H1 (cell line): ENCODE measurements at regions not wholly inside any gene's neighbourhood (a gene's known extent, or its start where the extent isn't known, plus 50 kb on each side); places are given as distances from the start of the nearest gene placed in this dataset.

ENCODE experiments used
- CTCF ChIA-PET: fragments of 300-600 bp; sonication (Branson Sonifier 250); formaldehyde crosslinking; loops from one replicate; lab custom pipeline; 2021; ENCODE audit not compliant: partially characterized antibody; lab: Charles Lee
- POLR2A ChIA-PET: fragments of 300-600 bp; sonication (Branson Sonifier 250); formaldehyde crosslinking; loops from one replicate; lab custom pipeline; 2021; ENCODE audit warnings: inconsistent platforms; ENCODE audit not compliant: partially characterized antibody; lab: Charles Lee
- DNase-seq, 2 experiments: peaks; one replicate each; pipeline versions ENCODE4 v3.0.0 to v3.0.0-alpha.2; 2010 to 2022; ENCODE audit warnings: low spot score in 2 of 2, low read depth in 1 of 2, mixed read lengths in 1 of 2
- FAIRE-seq: peaks from 2 replicates; lab custom pipeline; 2011; peaks lifted over from hg19 to GRCh38; lab: Jason Lieb, UNC
- H2AFZ ChIP-seq: 2 replicates; pipeline ENCODE4 v1.8.1; 2012; ENCODE audit warnings: low read length, inconsistent platforms
- H2AK5ac ChIP-seq: 2 replicates; pipeline ENCODE4 v1.6.1; 2013; ENCODE audit warnings: low read depth, low read length
- H2BK120ac ChIP-seq: replicated peaks from 2 replicates; pipeline ENCODE3; 2013; ENCODE audit warnings: low read depth, low read length, inconsistent platforms
- H2BK12ac ChIP-seq: 2 replicates; pipeline ENCODE4 v1.6.1; 2013; ENCODE audit warnings: low read depth, low read length
- H2BK15ac ChIP-seq: 2 replicates; pipeline ENCODE4 v1.6.1; 2013; ENCODE audit warnings: low read length
- H2BK20ac ChIP-seq: 2 replicates; pipeline ENCODE4 v1.6.1; 2013; ENCODE audit warnings: low read length
- H2BK5ac ChIP-seq: 2 replicates; pipeline ENCODE4 v1.6.1; 2013; ENCODE audit warnings: low read depth, low read length
- H3K14ac ChIP-seq: 2 replicates; pipeline ENCODE4 v1.6.1; 2013; ENCODE audit warnings: inconsistent platforms; ENCODE audit not compliant: insufficient read length
- H3K18ac ChIP-seq: 2 replicates; pipeline ENCODE4 v1.6.1; 2013; ENCODE audit warnings: low read length; ENCODE audit errors: extremely low read depth
- H3K23ac ChIP-seq: 2 replicates; pipeline ENCODE4 v1.6.1; 2013; ENCODE audit warnings: inconsistent platforms; ENCODE audit not compliant: insufficient read length
- H3K23me2 ChIP-seq: 2 replicates; pipeline ENCODE4 v1.6.1; 2013; ENCODE audit warnings: low read depth, low read length
- H3K27ac ChIP-seq: 2 replicates; pipeline ENCODE4 v1.6.1; 2011; ENCODE audit warnings: low read depth, low read length, inconsistent platforms
- H3K27me3 ChIP-seq, 4 experiments: replicated peaks in 1 of 4; 1 replicate in 1 of 4; 2 replicates in 3 of 4; pipeline versions ENCODE4 v1.6.1 to v1.8.1; 2011 to 2013; ENCODE audit warnings: low read length in 3 of 4, mild to moderate bottlenecking in 3 of 4, inconsistent platforms in 2 of 4, mixed read lengths in 2 of 4, moderate library complexity in 1 of 4; ENCODE audit not compliant: control insufficient read depth in 3 of 4, insufficient read depth in 3 of 4; ENCODE audit errors: extremely low read depth in 1 of 4
- H3K36me3 ChIP-seq, 4 experiments: 2 replicates each; pipeline versions ENCODE4 v1.6.1 to v1.8.1; 2011 to 2013; ENCODE audit warnings: mild to moderate bottlenecking in 4 of 4, low read length in 3 of 4, moderate library complexity in 2 of 4, control low read depth in 1 of 4, inconsistent platforms in 1 of 4; ENCODE audit not compliant: insufficient read depth in 4 of 4, control insufficient read depth in 2 of 4
- H3K4ac ChIP-seq: replicated peaks from 2 replicates; pipeline ENCODE3; 2013; ENCODE audit warnings: low read length, low read depth, mixed read lengths, inconsistent platforms; ENCODE audit not compliant: insufficient read length
- H3K4me1 ChIP-seq, 4 experiments: replicated peaks in 1 of 4; 1 replicate in 1 of 4; 2 replicates in 3 of 4; pipeline versions ENCODE4 v1.6.1 to v1.8.1; 2011 to 2013; ENCODE audit warnings: low read length in 3 of 4, inconsistent platforms in 2 of 4, mixed read lengths in 1 of 4; ENCODE audit not compliant: insufficient read depth in 4 of 4, control insufficient read depth in 3 of 4
- H3K4me2 ChIP-seq, 2 experiments: 2 replicates each; pipeline versions ENCODE4 v1.6.1 to v1.8.1; 2011 to 2013; ENCODE audit warnings: low read depth in 2 of 2, low read length in 2 of 2, control low read depth in 1 of 2, inconsistent platforms in 1 of 2, mild to moderate bottlenecking in 1 of 2; ENCODE audit not compliant: insufficient read depth in 1 of 2
- H3K4me3 ChIP-seq, 4 experiments: fragments of 200-600, 300-600 bp in 1 of 4; sonication (generic), shearing (Covaris generic), sonication (Bioruptor Twin) in 1 of 4; 2 replicates each; pipeline versions ENCODE4 v1.5.1 to v1.8.1; 2011 to 2016; ENCODE audit warnings: low read length in 4 of 4, low read depth in 3 of 4, control low read depth in 2 of 4, inconsistent platforms in 2 of 4, mild to moderate bottlenecking in 2 of 4, mixed read lengths in 1 of 4, moderate library complexity in 1 of 4; ENCODE audit not compliant: insufficient read depth in 2 of 4; ENCODE audit errors: extremely low read depth in 1 of 4
- H3K56ac ChIP-seq: replicated peaks from 2 replicates; pipeline ENCODE3; 2013; ENCODE audit warnings: low read depth, mild to moderate bottlenecking, mixed read lengths, low read length, inconsistent platforms; ENCODE audit not compliant: insufficient read length
- H3K79me1 ChIP-seq: 2 replicates; pipeline ENCODE4 v1.6.1; 2013; ENCODE audit warnings: low read depth, low read length, control low read depth
- H3K79me2 ChIP-seq, 2 experiments: 2 replicates each; pipeline versions ENCODE4 v1.6.1 to v1.8.1; 2012 to 2013; ENCODE audit warnings: low read length in 2 of 2, mild to moderate bottlenecking in 2 of 2, inconsistent platforms in 1 of 2; ENCODE audit not compliant: insufficient read depth in 2 of 2, control insufficient read depth in 1 of 2
- H3K9ac ChIP-seq, 4 experiments: replicated peaks in 1 of 4; 1 replicate in 1 of 4; 2 replicates in 3 of 4; pipeline versions ENCODE4 v1.6.1 to v1.8.1; 2011 to 2013; ENCODE audit warnings: low read depth in 3 of 4, low read length in 3 of 4, control low read depth in 2 of 4, mild to moderate bottlenecking in 2 of 4, moderate library complexity in 2 of 4, inconsistent platforms in 1 of 4; ENCODE audit errors: extremely low read depth in 1 of 4
- H3K9me3 ChIP-seq, 2 experiments: 2 replicates each; pipeline versions ENCODE4 v1.6.1 to v1.8.1; 2012 to 2013; ENCODE audit warnings: mild to moderate bottlenecking in 2 of 2, moderate library complexity in 2 of 2, control low read depth in 1 of 2, inconsistent platforms in 1 of 2, low read depth in 1 of 2, low read length in 1 of 2, mixed read lengths in 1 of 2; ENCODE audit not compliant: insufficient read depth in 2 of 2
- H4K20me1 ChIP-seq, 2 experiments: replicated peaks in 1 of 2; 2 replicates each; pipeline versions ENCODE3 to v1.8.1; 2011 to 2013; ENCODE audit warnings: inconsistent platforms in 2 of 2, low read length in 2 of 2, mild to moderate bottlenecking in 1 of 2; ENCODE audit not compliant: insufficient read depth in 2 of 2, control insufficient read depth in 1 of 2
- H4K5ac ChIP-seq: 2 replicates; pipeline ENCODE4 v1.6.1; 2013; ENCODE audit warnings: low read length, low read depth, mixed read lengths, inconsistent platforms; ENCODE audit not compliant: insufficient read length
- H4K8ac ChIP-seq: 2 replicates; pipeline ENCODE4 v1.8.0; 2013; ENCODE audit warnings: mild to moderate bottlenecking, moderate library complexity, low read length, inconsistent platforms; ENCODE audit not compliant: insufficient read depth; ENCODE audit errors: extremely low read depth
- H4K91ac ChIP-seq: replicated peaks from 2 replicates; pipeline ENCODE3; 2013; ENCODE audit warnings: low read length, mixed read lengths, inconsistent platforms; ENCODE audit not compliant: insufficient read length
- JUND ChIP-seq: IDR thresholded peaks from 2 replicates; pipeline ENCODE4 v1.6.1; 2011; ENCODE audit warnings: mild to moderate bottlenecking, improper control_type of control experiment, low read length
- KDM4A ChIP-seq: IDR thresholded peaks from one replicate; pipeline ENCODE4 v1.7.1; 2012; ENCODE audit warnings: low read depth, mild to moderate bottlenecking, moderate library complexity, low read length, inconsistent platforms; ENCODE audit not compliant: severe bottlenecking
- KDM5A ChIP-seq: fragments of 200-600 bp; IDR thresholded peaks from 2 replicates; pipeline ENCODE4 v1.7.1; 2012; ENCODE audit warnings: mild to moderate bottlenecking, low read length, inconsistent platforms, mixed read lengths
- POLR2A ChIP-seq, 2 experiments: IDR thresholded peaks; 1 replicate in 1 of 2; 2 replicates in 1 of 2; pipeline ENCODE4 v1.6.1; 2011; ENCODE audit warnings: low read depth in 2 of 2, low read length in 2 of 2, mild to moderate bottlenecking in 2 of 2; ENCODE audit errors: control extremely low read depth in 1 of 2
- POLR2AphosphoS5 ChIP-seq: IDR thresholded peaks from 2 replicates; pipeline ENCODE4 v1.6.1; 2011; ENCODE audit warnings: low read depth, low read length
- SIN3A ChIP-seq, 2 experiments: IDR thresholded peaks in 1 of 2; conservative IDR thresholded peaks in 1 of 2; 2 replicates each; pipeline ENCODE4 v1.6.1; 2011 to 2012; ENCODE audit warnings: low read length in 2 of 2, improper control_type of control experiment in 1 of 2, low read depth in 1 of 2, mild to moderate bottlenecking in 1 of 2
- WGBS, 2 experiments: shearing (Covaris generic) in 1 of 2; methylation state at CpG; one replicate each; pipeline versions ENCODE4 v1.1.6 to v1.1.7; 2013 to 2015; ENCODE audit warnings: low lambda C conversion rate in 2 of 2, mixed read lengths in 2 of 2, inconsistent platforms in 1 of 2, low coverage in 1 of 2, missing lambda C conversion rate in 1 of 2; ENCODE audit not compliant: insufficient replicate concordance in 2 of 2, insufficient coverage in 1 of 2, insufficient read length in 1 of 2; ENCODE audit errors: extremely low coverage in 1 of 2, missing lambda C conversion rate in 1 of 2; 5-methylcytosine and 5-hydroxymethylcytosine counted together
- TF ChIP-seq, protein P1 (sequence below): IDR thresholded peaks from 2 replicates; pipeline ENCODE4 v1.6.1; 2012; ENCODE audit warnings: inconsistent platforms
- TF ChIP-seq, protein P2 (sequence below): IDR thresholded peaks from 2 replicates; pipeline ENCODE4 v1.6.1; 2011; ENCODE audit warnings: low read length, improper control_type of control experiment

DNA sequence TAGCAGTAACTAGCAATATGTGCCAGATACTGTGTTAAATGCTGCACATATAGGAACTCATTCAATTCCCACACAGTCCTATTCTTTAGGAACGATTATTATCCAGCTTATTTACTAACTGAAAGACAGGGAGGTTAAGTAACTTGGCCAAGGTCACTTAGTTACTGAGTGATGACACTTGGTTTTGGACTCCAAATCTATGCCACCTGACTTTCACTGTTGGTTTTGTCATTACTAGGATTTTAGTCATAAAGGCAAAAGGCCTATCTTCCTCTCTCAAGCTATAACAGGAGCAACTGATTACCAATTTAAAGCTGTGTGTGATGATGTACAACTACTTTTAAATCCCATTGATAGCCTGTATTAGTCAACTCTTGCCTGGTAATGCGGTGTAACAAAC is 138.9 kb upstream of the STX18 start:
- Histone ChIP-seq H3K4me1 (peaks cover 2 to 11% (median 9%) of the 10 kb centered on the region in 4 experiments; a peak in 5 of 7 replicates), H3K9me3 (no peaks in the 10 kb centered on the region), H4K5ac (no peak overlapping the region), H2BK12ac (no peak overlapping the region), H2BK20ac (no peak overlapping the region), H3K4me3 (no peak overlapping the region), H4K8ac (no peak overlapping the region), H3K27me3 (peaks cover 0 to 9% (median 2%) of the 10 kb centered on the region in 4 experiments; a peak in 4 of 7 replicates), H4K91ac (no peak overlapping the region), H3K14ac (no peak overlapping the region), H2AK5ac (no peak overlapping the region), H2BK15ac (no peak overlapping the region), H3K79me1 (no peaks in the 10 kb centered on the region), H4K20me1 (peaks cover 0 to 6% of the 10 kb centered on the region in 2 experiments), H3K4ac (no peak overlapping the region), H3K36me3 (no peaks in the 10 kb centered on the region), H2BK120ac (no peak overlapping the region), H3K23ac (no peak overlapping the region), H3K56ac (no peak overlapping the region), H3K18ac (no peak overlapping the region), H3K9ac (no peak overlapping the region), H3K4me2 (no peak overlapping the region), H3K79me2 (no peaks in the 10 kb centered on the region), H2AFZ (no peak overlapping the region), H3K23me2 (no peaks in the 10 kb centered on the region), H3K27ac (no peak overlapping the region), H2BK5ac (no peak overlapping the region)
- FAIRE-seq (no peak), DNase-seq (no peak)
- ChIA-PET POLR2A (no interaction called here), CTCF (interaction anchor here (0.6 to 7.2 kb wide), 14 partner anchors 12 to 193 kb away, joined by 3 to 61 read pairs (median 4); no protein-coding TSS in a partner anchor)
- TF ChIP-seq KDM5A, result no peak
- no peak for TF ChIP-seq POLR2AphosphoS5
- TF ChIP-seq, protein P1, sequence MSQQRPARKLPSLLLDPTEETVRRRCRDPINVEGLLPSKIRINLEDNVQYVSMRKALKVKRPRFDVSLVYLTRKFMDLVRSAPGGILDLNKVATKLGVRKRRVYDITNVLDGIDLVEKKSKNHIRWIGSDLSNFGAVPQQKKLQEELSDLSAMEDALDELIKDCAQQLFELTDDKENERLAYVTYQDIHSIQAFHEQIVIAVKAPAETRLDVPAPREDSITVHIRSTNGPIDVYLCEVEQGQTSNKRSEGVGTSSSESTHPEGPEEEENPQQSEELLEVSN, result no peak
- TF ChIP-seq SIN3A (conservative IDR thresholded peaks at IDR 0.05 in 1 of 2, IDR thresholded peaks at IDR 0.05 in 1 of 2; ENCODE audit: low read depth in 1 of 2, low read length in 2 of 2), result no peak
- TF ChIP-seq POLR2A (IDR thresholded peaks at IDR 0.05; ENCODE audit: control extremely low read depth in 1 of 2, low read depth in 2 of 2, low read length in 2 of 2), result no peak
- TF ChIP-seq KDM4A, result no peak
- TF ChIP-seq JUND, result no peak
- TF ChIP-seq, protein P2, sequence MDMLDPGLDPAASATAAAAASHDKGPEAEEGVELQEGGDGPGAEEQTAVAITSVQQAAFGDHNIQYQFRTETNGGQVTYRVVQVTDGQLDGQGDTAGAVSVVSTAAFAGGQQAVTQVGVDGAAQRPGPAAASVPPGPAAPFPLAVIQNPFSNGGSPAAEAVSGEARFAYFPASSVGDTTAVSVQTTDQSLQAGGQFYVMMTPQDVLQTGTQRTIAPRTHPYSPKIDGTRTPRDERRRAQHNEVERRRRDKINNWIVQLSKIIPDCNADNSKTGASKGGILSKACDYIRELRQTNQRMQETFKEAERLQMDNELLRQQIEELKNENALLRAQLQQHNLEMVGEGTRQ, result no peak
- WGBS, 2 experiments, result 73% methylated on average over 2 of the region's 2 CpGs; no CpG with 5 or more reads in 1 of the 2 experiments
